HUDEP-2 (cell line): ENCODE measurements at regions not wholly inside any gene's neighbourhood (a gene's known extent, or its start where the extent isn't known, plus 50 kb on each side); places are given as distances from the start of the nearest gene placed in this dataset.

Experiments used
- DNase-seq, 76 experiments: peaks; one replicate each; lab custom pipeline; 2025; ENCODE audit not compliant: unreplicated experiment in 76 of 76; lab: John Stamatoyannopoulos, UW

DNA sequence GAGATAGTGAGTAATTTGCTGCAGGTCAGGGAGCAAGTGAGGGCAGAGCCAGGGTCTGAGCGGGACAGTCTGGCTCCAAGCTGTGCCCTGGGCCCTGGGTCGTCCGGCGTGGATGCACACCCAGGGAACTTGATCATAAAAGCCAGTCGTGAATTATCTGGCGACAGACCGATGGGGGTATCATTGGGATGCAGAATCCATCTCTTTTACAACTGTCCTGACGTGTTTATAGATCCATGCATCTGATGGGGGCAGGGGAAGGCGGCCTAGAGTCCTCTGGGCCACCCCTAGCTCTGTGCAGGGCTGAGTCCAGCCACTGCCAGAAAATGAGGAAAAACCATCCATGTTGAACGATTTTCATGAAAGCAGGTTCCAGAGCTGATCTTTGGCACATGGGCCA, 332.8 kb downstream of the C16orf95 start:
- no peak for DNase-seq

DNA sequence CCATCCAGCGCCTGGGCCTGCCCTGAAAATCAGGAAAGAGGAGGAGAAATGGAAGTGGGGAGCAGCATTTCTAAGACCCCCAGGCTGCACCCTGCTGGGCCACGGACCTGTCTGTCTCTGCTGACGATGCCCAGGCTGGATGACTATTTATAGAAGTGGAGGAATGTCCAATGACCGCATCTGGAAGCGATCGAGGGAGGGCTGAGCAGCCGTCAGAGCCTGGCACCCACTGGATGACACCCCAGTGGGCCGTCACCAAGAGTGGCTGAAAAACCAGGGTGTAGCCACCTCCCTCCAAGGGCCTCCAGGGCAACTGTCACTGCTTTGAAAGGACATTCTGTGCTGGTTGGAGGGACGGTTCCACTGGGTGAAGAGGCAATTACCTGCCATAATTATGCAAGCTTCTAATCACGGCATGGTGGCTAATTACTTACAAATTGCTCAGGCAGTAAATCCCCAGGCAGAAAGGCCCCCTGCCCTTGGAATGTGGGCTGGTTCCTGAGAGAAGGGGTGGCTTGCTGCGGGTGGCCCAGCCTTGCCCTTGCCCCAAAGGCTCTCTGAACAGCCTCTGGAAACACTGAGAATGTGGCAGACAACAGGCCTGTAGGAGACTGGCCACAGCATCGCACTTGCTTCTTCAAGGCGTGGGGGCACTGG, 332.1 kb downstream of the C16orf95 start:
- DNase-seq = no peak

DNA sequence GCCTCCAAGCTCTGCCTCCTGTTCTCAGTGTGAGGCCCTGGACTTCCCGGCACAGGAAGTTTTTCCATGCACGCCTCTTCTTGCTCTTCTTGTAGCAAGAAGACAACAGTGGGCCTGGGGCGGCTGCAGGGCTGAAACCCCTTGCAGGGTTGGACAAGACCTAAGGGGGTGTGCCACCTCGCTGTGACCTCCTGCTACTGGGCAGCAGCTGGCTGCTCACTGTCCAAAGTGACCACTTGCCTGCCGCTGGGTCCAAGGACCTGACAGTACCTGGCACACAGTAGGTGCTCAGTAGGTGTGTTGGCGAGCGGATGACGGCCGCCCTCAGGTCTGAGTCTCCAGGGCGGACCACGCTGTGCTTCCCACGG, 331.6 kb downstream of the C16orf95 start:
- no peak for DNase-seq

DNA sequence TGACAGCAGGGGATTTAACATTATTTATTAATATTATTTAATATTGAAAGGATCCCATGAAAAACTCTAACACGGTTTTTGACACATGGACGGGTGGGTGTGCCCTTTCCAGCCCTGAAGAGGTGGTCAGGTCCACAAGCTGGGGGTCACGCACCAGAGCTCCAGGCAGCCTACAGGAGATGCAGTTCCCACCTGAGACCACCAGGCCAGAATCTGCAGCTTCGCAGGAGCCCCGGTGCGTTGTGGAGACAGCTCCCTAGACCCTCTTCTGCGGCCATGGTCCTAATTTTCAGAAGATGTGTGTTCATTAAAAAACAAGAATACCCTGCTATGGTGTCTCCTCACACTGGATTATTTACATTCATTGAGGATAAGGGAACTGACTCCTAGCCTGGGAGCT, 331.1 kb downstream of the C16orf95 start:
- DNase-seq = no peak

DNA sequence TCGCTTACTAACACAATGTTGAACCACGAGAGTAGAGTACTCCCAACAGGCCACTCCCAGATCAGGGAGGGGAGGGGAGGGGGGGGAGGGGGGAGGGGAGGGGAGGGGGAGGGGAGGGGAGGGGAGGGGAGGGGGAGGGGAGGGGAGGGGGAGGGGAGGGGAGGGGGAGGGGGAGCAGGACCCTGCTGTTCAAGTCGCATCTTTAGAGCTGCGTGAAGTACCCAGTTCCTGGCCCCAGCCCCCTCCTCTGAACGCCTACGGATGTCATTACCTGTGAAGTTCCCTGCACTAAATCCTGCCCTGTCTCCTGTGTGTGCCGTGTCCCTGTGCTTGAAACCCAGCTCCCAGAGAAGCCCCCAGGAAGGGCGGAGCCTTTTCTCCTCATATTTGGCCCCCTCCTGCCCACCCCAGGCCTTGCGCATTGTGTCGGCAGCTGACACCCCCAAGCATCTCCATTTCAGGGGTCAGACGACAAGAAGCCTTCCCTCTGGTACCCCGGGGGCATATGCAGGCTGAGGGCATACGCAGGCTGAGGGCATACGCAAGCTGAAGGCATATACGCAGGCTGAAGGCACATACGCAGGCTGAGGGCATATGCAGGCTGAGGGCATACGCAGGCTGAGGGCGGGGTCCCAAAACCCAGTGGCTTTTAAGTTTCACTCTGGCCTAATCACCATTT, 330.2 kb downstream of the C16orf95 start:
- no peak for DNase-seq

DNA sequence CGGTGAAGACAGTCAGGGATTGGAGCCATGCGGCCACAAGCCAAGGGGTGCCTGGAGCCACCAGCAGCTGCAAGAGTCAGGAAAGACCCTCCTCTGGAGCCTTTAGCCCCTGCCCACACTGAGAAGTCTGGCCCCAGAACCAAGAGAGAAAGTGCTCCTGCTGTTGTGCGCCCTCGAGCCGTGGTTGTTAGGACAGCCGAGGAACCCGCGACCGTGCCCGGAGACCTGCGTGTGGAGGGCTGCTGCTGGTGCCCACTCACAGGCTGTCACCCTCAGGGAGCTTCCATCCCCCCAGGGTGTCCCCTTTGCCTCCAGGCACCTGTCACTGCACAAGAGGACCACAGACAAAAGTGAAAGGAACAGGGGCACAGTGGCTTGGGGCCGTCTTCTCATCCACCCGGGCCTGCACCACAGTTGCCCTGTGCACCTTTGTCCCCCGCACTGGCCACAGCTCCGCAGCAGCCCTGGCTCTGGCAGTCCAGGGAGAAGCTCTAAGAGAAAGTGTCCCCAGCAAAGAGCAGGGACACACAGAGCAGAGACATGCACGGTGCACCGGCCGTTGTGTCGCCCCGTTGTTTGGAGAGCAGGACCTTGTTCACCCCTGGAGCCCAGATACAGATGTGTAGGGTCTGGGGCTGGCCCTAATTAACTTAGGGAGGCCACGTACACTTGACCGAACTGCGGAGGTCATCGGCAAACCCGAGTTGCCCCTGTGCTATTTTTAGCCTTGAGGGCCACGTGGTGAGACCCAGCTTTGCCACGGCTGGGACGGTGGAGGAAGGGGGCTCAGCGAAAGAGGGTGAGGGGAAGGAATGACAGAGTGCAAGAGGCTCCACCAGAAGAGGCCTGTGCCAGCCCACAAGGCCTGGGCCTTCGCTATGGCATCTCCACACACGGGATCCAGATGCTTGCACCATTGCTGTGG, 329.2 kb downstream of the C16orf95 start:
- DNase-seq = no peak

DNA sequence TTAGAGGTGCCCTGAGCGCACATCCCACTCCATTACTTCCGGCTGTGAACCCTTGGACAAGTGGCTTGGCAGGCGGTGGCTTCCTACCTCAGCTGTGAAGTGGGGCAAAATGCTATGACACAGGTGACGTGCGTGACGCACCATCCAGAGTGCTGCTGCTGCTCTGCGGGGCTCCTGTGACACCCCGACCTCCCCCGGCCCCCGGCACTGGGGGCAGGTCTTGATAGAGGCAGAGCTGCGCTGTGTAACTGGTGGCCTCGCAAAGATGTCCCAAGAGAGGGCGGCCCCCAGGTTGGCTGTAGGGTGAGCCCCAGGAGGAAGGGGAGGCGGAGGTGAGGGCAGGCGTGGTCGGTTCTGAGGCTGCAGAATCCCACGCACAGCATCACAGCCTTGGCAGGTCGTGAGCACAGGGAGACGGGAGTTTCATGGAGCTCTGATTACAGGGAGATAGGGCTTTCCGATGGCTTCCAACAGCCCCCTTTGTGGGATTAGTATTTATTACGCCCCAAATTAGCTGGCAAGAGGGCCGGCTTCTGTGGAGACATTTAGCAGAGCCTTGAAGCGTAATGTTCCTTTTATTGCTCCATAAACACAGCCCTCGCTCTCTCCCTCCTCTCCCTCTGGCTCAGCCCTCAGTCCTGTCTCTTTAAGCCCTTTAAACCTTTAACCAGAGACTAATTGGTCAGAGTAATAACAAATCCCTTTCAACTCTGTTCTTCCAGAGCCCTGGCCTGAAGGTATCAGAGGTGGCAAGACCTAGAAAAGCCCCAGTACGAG, 328.1 kb downstream of the C16orf95 start:
- no peak for DNase-seq

DNA sequence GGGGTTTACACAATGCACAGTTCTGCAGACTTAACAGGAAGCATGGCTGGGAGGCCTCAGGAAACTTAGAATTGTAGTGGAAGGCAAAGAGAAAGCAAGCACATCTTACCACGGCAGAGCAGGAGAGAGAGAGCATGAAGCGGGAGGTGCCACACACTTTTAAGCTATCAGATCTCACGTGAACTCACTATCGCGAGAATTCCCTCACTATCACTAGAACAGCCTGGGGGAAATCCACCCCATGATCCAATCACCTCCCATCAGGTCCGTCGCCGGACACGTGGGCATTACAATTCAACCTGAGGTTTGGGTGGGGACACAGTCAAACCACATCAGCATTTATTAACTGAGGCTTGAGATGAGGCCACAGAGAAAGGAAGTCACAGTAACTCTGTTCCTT, 326.7 kb downstream of the C16orf95 start:
- peak in 1 of 76 experiments; percentile 0 for DNase-seq

DNA sequence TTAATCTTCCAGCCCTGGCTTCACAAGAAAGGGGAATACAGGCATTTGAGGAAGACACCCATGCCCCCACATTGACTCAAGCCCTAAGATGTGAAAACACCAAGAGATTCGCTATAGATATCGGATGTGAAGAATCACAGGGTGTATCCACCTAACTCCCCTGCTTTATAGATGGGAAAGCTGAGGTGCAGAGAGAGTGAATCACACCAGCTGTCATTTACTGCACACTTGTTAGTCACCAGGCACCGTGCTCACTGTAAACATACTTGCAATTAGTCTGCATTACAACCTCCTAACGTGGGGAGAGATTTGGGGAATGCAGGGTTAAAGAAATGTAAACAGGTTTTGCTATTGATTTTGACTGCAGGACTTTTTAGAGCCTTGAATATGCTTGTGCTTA, 325.5 kb downstream of the C16orf95 start:
- no peak for DNase-seq

DNA sequence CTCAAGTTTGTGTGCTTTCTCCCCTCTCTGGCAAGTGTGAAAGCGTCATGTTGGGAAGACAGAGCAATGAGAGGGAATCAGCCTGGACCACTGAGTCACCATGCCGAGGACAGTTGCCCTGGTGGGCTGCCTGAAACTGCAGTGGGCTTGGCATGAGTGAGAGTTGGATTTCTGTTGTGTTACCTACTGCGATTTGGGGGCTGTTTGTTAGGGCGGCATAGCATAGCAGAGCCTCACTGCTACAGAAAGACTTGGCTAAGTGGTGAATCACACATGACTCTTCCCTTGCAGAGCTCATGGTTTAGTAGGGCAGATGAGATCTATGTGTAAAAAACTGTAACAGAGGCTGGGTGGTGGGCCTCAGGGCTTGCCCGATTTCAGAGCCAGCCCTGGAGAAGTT, 324.6 kb downstream of the C16orf95 start:
- DNase-seq = no peak

DNA sequence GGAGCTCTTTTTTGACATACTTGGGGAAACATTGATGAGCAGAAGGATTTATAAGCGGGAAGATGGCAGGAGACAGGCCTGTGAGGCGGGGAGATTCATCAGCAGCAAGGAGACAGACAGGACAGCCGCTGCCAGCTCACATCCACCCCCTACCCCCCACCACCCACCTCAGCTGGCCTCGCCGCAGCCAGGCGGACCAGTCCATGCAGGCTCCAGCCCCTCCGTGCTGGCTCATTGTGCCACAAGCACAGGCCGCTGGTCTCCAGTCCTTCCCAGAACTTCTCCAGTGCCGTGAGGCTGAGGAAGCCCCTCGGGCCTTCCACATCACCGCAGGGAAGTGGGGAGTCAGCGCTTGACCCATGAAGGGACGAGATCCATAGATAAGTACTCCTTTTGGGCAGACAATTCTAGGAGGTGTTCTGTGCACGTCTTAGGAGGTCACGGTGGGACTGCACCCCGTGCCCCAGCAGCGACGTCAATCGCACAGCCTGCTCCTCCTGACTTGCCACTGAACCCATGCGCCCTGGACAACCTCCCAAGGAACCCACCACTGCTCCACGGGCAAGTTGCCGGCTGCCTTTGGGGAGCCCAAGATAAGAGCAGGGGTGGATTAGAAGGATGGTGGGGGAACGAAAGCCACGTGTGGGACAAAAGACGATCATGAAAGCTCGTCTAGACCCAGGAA, 323.6 kb downstream of the C16orf95 start:
- DNase-seq = no peak

DNA sequence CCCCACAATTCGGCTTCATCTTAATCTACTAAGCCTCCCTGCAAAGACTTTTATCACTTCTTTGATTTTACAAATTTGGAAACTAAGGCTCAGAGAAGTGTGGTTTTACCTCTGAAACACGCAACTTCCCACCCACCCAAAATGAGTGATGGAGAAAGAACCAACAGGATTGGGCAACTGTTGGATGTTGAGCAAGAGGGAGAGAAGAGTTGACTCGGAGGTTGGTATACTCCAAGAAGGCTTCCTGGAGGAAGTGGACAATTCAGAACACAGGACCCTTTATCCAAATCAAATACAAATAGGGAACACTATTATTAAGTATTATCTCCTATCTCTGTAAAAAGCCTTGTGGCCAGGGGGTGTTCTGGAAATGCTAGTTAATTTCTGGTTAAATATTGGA, 323.0 kb downstream of the C16orf95 start:
- DNase-seq = no peak

DNA sequence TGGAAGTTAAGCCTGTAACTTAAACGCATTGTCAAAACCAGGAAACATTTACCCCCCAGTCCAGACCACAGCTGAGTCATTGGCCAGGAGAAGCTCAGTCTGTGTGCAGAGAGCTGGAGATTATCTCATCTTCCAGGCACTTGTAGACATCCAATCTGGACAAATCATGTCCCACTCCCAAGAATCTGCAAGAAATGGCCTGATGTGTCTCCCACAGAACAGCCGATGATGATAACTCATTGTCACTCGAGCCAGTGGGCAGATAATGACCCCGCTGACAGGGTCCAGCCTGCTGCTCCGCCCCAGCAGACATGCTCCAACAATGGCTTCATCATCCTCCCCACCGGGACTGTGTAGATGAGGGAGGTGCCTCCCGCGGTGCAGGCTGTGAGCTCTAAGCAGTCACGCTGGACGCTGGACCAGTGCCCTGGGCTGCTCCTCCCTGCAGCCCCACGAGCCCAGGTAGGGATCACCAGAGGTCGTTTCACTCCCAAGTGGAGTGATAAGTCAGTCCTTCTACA, 322.5 kb downstream of the C16orf95 start:
- DNase-seq = no peak

DNA sequence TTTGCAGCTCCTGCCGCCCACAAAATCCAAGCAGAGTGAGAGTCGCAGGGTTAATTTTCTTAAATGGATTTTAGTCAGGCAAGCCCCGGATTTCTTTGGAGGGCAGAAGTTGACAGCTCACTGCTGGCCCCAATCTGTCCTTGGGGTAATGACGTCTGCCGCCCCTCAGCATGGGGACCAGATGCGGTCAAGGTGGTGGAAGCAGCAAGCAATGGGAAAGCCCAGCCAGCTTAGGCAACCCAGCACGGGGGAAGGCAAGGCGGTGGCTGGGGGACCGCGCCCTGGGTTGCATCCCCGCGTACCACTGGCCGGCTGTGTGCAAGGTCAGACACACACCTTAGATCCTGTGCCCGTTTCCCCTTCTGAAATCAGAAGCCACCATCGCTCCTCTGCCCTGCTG, 321.7 kb downstream of the C16orf95 start:
- DNase-seq = no peak

DNA sequence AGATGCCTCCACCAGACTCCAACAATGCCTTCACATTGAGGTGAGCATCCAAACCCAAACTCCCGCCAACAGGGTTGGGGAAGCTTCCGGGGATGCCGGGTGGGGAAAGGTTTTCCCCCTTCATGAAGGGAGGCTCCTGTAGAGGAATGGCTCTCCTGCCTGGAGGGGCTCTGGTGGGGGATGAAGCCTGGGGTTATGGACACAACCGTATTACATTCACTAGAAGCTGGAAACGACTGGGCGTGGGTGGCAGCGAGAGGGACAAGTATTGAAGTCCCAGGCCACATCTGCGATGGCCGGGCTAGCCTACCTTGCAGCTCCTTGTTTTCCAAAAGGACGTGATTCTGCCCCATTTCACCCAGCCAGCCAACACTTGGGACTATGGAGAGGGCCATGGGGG, 321.1 kb downstream of the C16orf95 start:
- DNase-seq = no peak

DNA sequence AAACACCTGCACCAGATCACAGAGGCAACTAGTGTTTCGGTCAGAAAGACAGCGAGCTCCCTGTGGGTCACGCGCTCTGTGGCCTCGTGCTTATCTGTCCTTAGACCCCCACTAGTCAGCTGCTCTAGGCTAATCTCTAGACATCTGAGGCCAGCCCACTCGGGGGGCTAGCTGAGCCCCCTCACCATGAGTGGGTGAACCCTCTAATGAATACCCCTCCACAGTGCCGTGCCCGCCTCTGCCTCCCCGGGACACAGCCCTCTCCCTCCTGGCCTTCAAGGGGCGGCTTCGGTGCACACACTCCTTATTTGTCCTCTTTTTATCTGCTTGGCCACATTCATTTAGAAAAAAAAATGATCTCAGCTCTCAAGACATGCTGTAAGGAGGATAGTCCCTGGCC, 320.1 kb downstream of the C16orf95 start:
- DNase-seq = no peak

DNA sequence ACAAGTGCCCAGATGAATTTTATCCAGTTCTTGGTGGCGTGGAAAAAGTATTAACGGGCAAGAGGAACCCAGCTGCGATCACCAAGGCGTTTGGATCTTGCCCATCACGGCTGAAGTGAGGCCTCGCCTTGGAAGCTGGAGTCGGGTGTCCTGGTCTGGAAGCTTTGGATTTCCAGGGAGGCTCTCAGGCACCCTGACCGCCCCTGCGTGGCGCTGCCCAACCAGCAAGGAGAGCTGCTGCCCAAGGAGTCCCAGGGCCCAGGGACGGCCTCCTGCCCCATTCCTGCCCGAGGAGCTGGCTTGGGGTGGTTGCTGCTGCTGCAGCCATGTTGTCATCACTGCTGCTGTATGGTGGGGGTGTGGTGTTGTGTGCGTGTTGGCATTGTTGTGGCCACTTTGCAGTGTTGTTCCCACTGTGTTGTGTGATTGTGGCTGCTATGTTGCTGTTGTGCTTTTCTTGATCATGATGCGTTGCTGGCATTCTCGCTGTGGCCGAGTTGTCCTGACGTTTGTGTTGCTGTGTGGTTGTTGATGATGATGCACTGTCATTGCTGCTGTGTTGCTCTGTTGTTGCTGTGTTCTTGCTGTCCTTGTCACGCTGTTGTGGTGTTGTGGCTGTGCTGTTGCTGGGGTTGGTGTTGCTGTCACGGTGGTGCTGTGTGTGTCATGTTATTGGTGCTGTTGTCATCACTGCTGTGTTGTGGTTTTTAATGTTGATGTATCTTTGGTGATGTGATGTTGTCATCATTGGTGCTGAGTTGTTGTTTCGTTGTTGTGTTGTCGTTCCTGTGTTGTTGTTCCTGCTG, 318.8 kb downstream of the C16orf95 start:
- DNase-seq = no peak

DNA sequence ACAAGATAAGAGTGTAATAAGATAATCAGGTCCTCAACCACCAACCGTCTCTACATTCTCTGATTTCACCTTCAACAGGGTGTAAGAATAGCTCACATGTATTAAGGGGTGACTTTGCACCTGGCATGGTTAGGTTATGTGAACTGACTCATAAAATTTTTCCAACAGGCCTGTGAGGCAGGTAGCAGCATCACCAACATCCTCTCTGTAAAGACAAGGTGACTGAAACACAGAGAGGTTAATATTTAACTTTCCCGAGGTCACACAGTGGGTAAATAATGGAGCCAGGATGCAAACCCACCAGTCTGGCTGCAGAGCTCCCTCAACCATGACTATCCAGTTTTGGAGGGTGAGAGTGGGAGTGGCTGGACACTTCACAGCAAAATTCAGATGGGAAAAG, 317.2 kb downstream of the C16orf95 start:
- DNase-seq = no peak

DNA sequence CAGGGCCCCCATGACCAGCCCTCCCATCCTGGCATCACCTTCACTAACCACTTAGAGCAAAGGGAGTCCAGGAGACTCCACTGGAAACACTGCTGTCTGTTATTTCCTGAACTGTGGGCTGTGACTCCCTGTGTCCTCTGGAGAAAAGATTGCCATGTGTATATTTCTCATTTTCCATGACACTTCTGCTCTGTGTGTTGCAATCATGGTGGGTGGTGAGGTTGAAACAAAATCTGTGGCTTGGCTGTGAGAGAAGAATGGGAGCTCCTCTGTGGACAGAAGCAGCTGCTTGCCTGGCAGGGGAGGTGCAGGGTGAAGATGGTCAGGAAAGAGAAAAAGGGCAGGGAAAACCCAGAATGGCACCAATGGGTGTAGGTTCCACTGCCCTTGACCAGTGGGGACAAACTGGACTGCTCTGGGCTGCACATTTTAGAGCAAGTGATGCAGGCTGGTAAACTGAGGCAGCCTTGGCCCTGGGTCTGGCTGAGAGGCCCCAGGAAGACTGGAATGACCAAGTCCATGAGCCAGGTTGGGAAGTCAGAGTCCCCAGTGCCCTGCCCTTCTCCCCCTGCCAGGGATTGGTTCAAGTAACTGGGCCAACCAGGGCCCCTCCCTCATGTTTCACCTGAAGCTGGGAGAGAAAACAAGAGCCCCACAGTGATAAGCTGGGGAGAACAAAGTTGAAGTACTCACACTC, 314.3 kb downstream of the C16orf95 start:
- no peak for DNase-seq
